ENCODE measurements at regions not wholly inside any gene's neighbourhood (a gene's known extent, or its start where the extent isn't known, plus 50 kb on each side); places are given as distances from the start of the nearest gene placed in this dataset.

- H3K4me3 ChIP-seq (ENCODE audit: low read depth, low read length) = no peak overlapping the region
- no peak for TF ChIP-seq CTCF (IDR thresholded peaks at IDR 0.05; ENCODE audit: insufficient read depth, low read length, severe bottlenecking)
- no peak for DNase-seq (ENCODE audit: low read depth)
- peak; percentile 95 for FAIRE-seq
- H3K36me3 ChIP-seq (ENCODE audit: control insufficient read depth, insufficient read depth, low read length) = no peaks in the 10 kb centered on the region
- no peaks in the 10 kb centered on the region for H3K27me3 ChIP-seq (ENCODE audit: control insufficient read depth, insufficient read depth, low read length)
Observed at GRCh38 chr19:30170081-30170480, 202.1 kb upstream of the ZNF536 start.

- Histone ChIP-seq H3K27me3 (ENCODE audit: control insufficient read depth, insufficient read depth, low read length) (no peaks in the 10 kb centered on the region), H3K36me3 (ENCODE audit: control insufficient read depth, insufficient read depth, low read length) (no peaks in the 10 kb centered on the region), H3K4me3 (ENCODE audit: low read depth, low read length) (no peak overlapping the region)
- no peak for TF ChIP-seq CTCF (IDR thresholded peaks at IDR 0.05; ENCODE audit: insufficient read depth, low read length, severe bottlenecking)
- DNase-seq (ENCODE audit: low read depth) (no peak), FAIRE-seq (peak; percentile 97)
Observed at GRCh38 chr19:30170495-30171137, 201.6 kb upstream of the ZNF536 start.

GRCh38 chr19:30171138-30171635 lies 201.0 kb upstream of the ZNF536 start:
- DNase-seq (ENCODE audit: low read depth) = no peak
- peak; percentile 76 for FAIRE-seq
- Histone ChIP-seq H3K4me3 (ENCODE audit: low read depth, low read length) (no peak overlapping the region), H3K36me3 (ENCODE audit: control insufficient read depth, insufficient read depth, low read length) (no peaks in the 10 kb centered on the region), H3K27me3 (ENCODE audit: control insufficient read depth, insufficient read depth, low read length) (no peaks in the 10 kb centered on the region)
- no peak for TF ChIP-seq CTCF (IDR thresholded peaks at IDR 0.05; ENCODE audit: insufficient read depth, low read length, severe bottlenecking)

GRCh38 chr19:30171795-30172612 lies 200.2 kb upstream of the ZNF536 start:
- DNase-seq (ENCODE audit: low read depth) (no peak), FAIRE-seq (no peak)
- no peaks in the 10 kb centered on the region for H3K27me3 ChIP-seq (ENCODE audit: control insufficient read depth, insufficient read depth, low read length)
- H3K36me3 ChIP-seq (ENCODE audit: control insufficient read depth, insufficient read depth, low read length) = no peaks in the 10 kb centered on the region
- H3K4me3 ChIP-seq (ENCODE audit: low read depth, low read length) = no peak overlapping the region
- TF ChIP-seq CTCF (IDR thresholded peaks at IDR 0.05; ENCODE audit: insufficient read depth, low read length, severe bottlenecking) = no peak

- no peak for FAIRE-seq
- DNase-seq (ENCODE audit: low read depth) = no peak
- H3K4me3 ChIP-seq (ENCODE audit: low read depth, low read length) = no peak overlapping the region
- no peaks in the 10 kb centered on the region for H3K36me3 ChIP-seq (ENCODE audit: control insufficient read depth, insufficient read depth, low read length)
- TF ChIP-seq CTCF (IDR thresholded peaks at IDR 0.05; ENCODE audit: insufficient read depth, low read length, severe bottlenecking) = no peak
- H3K27me3 ChIP-seq (ENCODE audit: control insufficient read depth, insufficient read depth, low read length) = no peaks in the 10 kb centered on the region
Observed at GRCh38 chr19:30172613-30173242, 199.5 kb upstream of the ZNF536 start.

Measured in bronchial epithelial cell (primary cell).